NCI-H748 (cell line): ENCODE measurements at regions not wholly inside any gene's neighbourhood (a gene's known extent, or its start where the extent isn't known, plus 50 kb on each side); places are given as distances from the start of the nearest gene placed in this dataset.

ENCODE experiments used
- DNase-seq: peaks from one replicate; lab custom pipeline; 2025; ENCODE audit not compliant: unreplicated experiment; lab: John Stamatoyannopoulos, UW

DNA sequence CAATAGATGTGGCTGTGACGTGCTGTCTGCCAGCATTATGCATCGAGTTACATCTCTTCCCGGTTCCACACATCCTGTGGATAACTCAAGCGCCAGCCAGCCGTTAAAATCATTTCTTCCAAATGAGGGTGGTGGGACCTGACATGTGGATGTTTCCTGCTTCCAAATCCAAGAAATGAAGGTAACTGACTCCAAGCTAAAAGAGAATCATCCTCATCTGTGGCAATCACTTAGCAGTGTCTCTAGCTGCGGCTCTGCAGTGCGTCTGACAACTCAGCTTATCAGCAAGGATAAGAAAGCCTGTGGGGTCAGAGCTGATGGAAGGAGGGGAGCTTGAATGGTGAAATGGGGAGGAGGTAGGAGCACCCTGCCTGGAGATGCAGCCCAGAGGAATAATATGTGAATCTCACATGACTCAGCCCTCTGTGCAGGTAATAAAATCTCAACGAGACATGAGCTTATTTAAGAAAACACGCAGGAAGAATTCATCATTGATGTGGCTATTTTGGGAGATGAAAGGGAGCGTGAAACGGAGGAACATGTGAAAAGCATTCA lies 382.2 kb upstream of the TRIB2 start:
- no peak for DNase-seq

DNA sequence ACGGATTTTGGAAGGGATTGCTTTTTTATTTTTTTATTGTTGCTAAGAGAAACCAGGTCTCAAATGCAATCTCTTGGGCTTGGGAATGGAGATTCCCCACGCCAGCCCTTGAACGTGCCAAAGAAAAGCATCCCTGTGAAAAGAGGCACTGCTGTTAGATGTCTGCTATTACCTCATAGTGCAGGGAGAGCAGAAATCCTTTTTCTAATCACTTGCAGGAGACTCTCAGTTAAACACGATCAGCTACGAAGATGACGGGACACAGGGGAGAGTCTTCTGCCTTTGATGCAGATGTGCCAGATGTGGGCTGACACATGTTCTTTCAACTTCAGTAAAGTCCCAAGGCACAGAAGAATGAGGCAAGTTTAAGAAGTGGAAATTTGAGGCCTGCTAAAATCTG lies 381.6 kb upstream of the TRIB2 start:
- no peak for DNase-seq

- DNase-seq, result no peak
Observed at GRCh38 chr2:12335995-12336394, 380.7 kb upstream of the TRIB2 start.

- DNase-seq, result no peak
Observed at GRCh38 chr2:12338946-12339697, 377.6 kb upstream of the TRIB2 start.

DNA sequence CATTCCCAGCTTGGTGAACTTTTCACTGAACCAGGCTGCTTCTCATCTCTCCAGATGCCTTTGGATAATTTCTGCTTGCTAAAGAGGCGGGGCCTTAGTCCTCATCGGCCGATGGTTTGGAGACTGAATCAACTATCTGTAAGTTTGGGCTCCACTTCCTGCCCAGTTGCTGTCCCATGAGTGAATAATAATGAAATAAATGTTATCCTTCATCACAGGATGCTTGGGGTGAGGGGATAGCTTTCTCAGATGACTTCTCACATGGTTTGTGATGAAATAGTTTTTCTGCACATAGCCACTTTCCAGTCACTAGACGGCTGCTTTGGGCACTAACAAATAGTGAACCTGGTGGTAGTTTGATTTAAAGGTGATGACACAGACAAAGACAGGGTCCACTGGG lies 376.6 kb upstream of the TRIB2 start:
- no peak for DNase-seq

DNA sequence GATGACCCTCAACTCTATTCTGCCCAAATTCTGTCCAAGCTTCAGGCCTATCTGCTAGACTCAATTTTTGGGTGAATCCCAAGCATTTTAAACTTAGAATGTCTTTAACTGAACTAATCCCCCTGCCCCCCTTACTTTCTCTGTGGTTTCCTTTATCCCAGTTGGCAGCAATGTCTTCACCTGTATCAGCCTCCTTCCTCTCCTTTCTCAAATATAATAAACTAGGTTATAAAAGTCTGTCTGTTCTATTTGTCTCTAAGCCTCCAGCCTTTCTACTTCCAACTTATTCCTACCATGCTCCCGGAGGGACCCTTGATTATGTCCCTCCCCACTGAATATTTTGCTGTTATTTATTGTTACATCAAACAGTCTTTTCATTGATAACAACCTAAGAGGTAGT lies 375.5 kb upstream of the TRIB2 start:
- no peak for DNase-seq

DNA sequence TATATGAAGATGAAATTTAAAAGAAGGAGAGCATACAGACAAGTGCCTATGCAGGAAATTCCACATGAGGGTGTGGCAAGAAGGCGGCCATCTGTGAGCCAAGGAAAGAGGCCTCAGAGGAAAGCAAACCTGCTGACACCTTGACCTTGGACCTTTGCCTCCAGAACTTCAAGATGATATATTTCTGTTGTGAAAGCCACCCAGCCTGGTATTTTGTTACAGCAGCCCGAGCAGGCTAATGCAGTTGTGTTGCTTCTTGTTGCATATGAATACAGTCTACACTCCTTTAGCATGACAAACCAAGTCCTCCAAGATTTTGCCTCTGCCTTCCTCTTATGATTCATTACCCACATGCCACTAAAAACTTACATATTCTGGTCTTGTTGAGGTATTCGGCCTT lies 374.8 kb upstream of the TRIB2 start:
- DNase-seq, result no peak

DNA sequence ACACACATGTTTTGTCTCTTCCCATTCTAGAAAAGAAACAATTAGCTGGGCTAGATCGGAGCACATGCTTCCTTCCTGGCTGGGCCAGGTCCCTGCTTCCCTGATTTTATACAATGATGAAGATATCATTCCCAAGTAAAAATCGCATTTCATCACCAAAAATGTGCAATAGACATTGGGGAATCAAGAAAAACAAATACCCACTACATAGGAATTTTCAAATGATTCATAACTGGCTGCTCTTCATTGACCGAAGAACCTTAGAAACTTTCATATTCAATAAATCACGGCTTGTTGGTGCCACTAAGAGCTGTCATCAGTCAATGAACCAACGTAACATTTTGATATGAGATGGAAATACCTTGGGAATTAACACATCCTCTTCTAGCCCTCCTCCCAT lies 373.6 kb upstream of the TRIB2 start:
- DNase-seq, result no peak

DNA sequence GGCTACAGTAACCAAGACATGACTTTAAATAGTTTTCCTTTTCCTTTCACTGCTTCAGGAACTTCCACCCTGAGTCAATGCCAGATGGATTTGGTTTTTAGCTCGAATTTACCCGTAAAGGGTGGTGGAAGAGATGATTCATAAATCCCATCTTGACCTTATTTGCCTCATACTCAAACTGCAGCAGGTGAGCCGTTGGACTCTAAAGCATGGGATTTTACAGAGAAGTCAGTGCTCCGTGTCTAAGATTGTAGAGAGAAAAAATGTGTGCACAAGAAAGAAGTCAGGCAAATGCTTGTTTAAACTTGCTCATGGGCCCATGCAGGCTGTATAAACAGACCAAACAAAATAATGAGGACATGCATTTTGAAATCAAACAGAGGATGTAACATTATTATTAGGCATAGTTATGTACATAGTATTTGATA lies 369.7 kb upstream of the TRIB2 start:
- no peak for DNase-seq

GRCh38 chr2:12348216-12348615 lies 368.5 kb upstream of the TRIB2 start:
- DNase-seq, result no peak

DNA sequence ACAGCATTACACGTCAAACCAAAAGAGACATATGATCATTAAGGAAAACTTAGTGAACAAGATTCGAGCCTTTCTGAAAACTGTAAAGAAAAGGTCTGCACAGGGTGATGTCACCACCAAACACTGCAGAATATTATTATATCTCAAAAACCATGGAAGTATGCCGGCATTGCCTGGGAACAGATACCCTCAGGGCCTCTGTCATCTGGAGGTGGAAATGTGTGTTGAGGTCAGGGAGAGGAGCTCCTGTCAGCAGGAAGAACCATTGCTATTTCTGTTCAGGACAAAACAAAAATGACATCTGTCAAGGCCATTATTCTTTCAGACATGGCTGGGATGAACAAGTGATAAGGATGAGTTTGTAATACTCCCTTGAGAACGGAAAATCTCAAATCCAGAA lies 365.9 kb upstream of the TRIB2 start:
- no peak for DNase-seq

- DNase-seq, result peak; percentile 97
Observed at GRCh38 chr2:12352889-12353288, 363.8 kb upstream of the TRIB2 start.

DNA sequence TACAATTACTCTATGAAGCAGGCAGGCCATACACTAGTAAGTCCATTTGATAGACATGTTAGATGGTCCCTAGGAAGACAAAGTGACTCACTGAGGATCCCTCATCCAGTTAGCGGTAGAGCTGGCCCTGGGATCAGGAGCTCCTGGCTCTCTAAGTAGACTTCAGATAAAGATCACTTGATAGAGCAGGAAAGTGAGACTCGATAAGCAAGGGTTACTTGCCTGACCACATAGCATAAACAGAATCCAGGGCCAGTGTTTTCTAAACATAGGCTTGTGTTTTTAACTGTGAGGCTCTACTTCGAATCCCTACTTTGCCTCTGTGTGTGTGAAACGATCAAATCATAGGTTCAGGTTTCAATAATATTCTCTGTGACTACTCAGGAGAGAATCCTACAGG lies 355.2 kb upstream of the TRIB2 start:
- no peak for DNase-seq

DNA sequence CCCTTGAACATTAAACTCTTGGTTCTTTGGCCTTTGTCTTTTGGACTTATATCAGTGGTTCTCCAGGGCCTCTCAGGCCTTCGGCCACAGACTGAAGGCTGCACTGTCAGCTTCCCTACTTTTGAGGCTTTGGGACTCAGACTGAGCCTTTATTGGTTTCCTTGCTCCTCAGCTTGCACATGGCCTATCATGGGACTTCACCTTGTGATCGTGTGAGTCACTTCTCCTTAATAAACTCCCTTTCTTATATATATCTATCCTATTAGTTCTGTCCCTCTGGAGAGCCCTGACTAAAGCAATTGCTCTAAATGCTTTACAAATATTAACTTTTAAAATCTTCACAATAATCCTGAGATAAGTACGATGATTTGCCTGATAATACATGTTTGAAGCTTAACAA lies 353.6 kb upstream of the TRIB2 start:
- no peak for DNase-seq

GRCh38 chr2:12363569-12363968 lies 353.2 kb upstream of the TRIB2 start:
- no peak for DNase-seq

DNA sequence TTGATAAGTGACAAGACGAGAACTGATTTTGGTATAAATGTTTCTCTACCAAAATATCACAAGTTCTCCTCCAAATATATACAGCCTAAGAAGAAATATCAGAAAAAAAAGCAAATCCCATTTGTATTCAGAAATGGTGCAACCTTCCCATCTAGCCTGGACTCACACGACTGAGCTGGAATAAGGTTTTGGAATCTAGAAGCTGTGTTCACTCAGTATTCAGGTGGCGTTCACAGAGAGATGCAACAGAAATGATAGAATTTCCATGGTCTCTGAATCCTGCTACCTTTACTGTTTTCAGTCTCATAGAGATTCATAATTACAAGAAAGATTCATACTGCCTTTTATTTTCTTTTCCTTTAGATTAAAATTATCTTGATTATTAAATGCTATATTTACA lies 347.2 kb upstream of the TRIB2 start:
- DNase-seq, result no peak

- DNase-seq, result no peak
Observed at GRCh38 chr2:12376025-12376424, 340.7 kb upstream of the TRIB2 start.

DNA sequence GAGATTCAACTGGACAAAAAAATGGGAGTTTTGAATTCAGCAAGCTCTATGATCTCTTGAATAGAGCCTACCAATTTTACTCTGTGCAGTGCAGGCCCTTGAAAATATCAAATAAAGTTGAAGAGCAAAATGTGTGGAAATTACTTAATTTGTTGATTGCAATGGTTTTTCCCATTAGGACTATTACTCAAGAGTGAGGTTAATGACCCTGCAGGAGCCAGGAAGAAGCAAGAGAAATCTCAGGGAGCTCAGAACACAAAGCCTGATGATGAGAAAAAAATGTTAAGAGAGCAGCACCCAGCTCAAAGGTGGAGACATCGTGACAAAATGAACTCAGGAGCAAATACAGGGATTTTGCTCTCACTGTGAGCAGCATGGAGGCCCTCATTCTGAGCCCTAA lies 337.6 kb upstream of the TRIB2 start:
- DNase-seq, result no peak

GRCh38 chr2:12381543-12382325 lies 335.0 kb upstream of the TRIB2 start:
- DNase-seq, result no peak

GRCh38 chr2:12382366-12382765 lies 334.4 kb upstream of the TRIB2 start:
- DNase-seq, result no peak

GRCh38 chr2:12389344-12390045 lies 327.2 kb upstream of the TRIB2 start:
- no peak for DNase-seq

DNA sequence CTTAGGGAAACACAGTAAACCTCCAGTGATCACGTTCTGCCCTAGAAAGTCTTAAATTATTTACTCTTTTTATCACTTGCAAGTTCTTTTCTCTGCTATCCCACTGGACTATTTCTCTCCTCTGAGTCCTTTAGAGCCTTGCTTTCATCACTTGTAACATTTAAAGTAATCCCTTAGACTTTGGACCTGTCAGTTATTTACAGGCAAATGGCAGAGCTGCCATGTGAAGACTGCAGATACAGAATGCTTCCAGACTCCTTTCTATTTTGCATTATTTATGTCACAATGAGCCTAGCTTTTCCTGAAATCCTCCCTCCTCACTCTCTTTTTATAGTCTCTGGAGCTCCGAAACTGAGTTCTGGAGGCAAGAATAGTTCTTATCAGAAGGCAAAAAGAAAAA lies 325.6 kb upstream of the TRIB2 start:
- no peak for DNase-seq
